ENCODE measurements at regions not wholly inside any gene's neighbourhood (a gene's known extent, or its start where the extent isn't known, plus 50 kb on each side); places are given as distances from the start of the nearest gene placed in this dataset.

- TF ChIP-seq CTCF (IDR thresholded peaks at IDR 0.05 in 4 of 5, conservative IDR thresholded peaks at IDR 0.05 in 1 of 5) = no peak
- no peak for TF ChIP-seq POLR2A (IDR thresholded peaks at IDR 0.05)
Observed at GRCh38 chr18:56305583-56305982, 332.8 kb downstream of the TXNL1 start.

All from gastrocnemius medialis (tissue), 4 donors.